ENCODE measurements at regions not wholly inside any gene's neighbourhood (a gene's known extent, or its start where the extent isn't known, plus 50 kb on each side); places are given as distances from the start of the nearest gene placed in this dataset.

DNA sequence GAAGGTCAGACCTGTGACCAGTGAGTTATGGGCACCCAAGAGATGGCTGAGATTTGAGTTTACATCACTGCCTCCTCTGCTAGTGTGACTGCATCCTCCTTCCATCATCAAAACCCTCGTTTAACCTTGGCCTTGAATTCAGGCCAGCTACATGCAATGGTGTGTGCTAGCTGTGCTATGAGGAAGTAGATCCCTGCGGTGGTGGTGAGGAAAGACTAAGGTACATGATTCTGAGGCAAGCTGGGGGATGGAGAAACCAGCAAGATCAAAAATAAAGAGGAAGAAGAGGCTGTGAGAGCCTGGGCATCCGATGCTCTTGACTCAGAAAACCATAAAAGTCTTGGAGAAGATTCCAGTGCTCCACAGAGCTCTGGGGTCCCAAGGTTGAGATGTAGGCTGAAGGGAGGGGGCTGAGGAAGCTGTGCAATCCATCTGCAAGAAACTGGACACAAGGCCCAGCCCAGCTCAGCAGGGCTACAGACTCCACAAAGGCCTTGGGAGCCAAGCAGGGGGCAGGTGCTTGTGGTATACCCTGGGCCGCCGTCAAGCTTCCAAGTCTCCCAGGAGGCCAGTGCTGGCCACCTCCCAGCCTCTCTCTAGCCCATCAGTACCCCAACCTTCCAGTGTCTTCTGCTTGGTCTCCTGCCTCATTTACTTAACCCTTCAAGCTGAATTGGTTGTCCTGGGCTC is 774.8 kb downstream of the VRK1 start:
- no peak overlapping the region for H3K4me3 ChIP-seq (ENCODE audit: low read length)
- TF ChIP-seq CTCF (conservative IDR thresholded peaks at IDR 0.05; ENCODE audit: low read depth, low read length), result no peak
- DNase-seq (ENCODE audit: low read depth), result no peak

DNA sequence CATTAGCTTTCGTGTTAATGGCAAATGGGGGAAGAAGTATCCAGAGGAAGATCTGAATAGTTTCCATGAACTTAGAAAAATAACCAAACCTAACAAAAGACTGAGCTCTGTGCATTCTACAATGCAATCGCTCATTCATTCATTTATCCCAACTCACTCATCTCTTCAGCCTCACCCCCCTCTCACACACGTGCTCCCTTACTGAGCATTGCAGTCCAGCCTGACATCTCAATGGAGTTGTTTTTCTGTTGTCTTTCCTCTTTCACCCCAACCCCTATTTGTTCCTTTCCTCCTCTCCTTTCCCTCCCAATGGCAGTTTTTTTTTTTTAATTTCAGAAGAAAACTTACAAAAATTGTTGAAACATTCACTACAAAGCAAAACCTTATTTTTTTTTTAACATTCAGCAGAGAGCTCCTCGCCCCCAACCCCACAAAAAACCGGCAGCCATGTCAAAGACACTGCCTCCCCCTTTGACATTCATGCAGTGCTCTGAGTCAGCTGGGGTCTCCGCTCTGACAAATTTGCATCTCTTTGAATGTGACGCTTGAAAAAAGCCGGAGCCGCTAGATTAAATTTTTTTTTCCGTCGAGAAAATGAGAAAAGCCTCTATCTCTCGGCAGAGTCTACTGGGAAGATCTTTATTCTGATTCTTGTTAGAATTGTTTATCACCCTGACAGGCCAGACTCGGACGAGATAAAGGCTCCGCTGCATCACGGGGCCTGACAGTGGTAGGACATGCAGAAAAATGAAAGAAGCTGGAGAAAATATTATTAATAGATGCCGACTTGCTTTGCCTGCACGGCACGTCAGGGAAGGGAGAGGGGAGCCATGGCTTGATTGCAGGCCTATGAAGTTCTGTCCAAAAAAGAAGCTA is 775.6 kb downstream of the VRK1 start:
- no peak for DNase-seq (ENCODE audit: low read depth)
- no peak overlapping the region for H3K4me3 ChIP-seq (ENCODE audit: low read length)
- TF ChIP-seq CTCF (conservative IDR thresholded peaks at IDR 0.05; ENCODE audit: low read depth, low read length), result no peak

DNA sequence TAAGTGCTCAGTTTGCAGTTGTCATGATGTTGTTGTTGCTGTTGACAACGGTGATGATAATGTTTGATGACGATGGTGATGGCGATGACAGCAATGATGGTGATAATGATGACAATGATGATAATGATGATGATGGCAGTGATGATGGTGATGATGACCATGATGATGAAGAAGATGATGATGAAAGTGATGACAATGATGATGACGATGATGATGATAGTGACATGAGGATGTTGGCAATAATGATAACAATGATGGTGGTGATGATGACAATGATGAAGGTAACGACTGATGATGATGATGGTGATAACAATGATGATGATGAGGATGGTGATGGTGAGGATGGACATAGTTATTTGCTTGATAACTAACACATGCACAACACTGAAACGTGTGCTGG is 778.5 kb downstream of the VRK1 start:
- no peak overlapping the region for H3K4me3 ChIP-seq (ENCODE audit: low read length)
- no peak for TF ChIP-seq CTCF (conservative IDR thresholded peaks at IDR 0.05; ENCODE audit: low read depth, low read length)
- DNase-seq (ENCODE audit: low read depth), result no peak

DNA sequence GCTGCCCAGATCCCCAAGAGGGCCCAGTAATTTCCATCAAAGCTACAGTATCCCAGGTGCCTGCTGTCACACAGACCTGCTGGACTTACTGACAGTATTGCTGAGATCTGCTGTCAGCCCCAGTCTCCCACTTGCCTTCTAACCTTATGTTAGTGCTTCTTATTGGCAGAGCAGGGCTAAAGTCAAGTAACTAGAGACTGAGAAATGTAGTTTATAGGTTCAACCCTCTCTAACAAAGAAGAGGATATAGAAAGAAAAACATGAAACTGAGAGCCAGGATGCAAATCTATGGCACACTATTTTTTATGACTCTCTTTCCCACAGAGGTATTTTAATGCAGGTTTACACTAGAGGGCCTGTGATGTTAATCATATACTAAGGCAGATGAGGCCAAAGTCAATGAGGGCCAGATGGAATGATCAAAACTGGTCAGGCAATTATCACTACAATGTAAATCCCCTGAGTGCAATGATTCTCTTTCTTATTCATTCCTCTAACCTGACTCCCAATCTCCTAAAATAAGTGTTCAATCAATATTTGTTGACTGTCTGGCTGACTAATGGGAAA is 781.9 kb downstream of the VRK1 start:
- DNase-seq (ENCODE audit: low read depth), result no peak
- H3K4me3 ChIP-seq (ENCODE audit: low read length), result no peak overlapping the region
- no peak for TF ChIP-seq CTCF (conservative IDR thresholded peaks at IDR 0.05; ENCODE audit: low read depth, low read length)

- DNase-seq (ENCODE audit: low read depth), result no peak
- H3K4me3 ChIP-seq (ENCODE audit: low read length), result no peak overlapping the region
- no peak for TF ChIP-seq CTCF (conservative IDR thresholded peaks at IDR 0.05; ENCODE audit: low read depth, low read length)
Observed at GRCh38 chr14:97581016-97581415, 783.8 kb downstream of the VRK1 start.

DNA sequence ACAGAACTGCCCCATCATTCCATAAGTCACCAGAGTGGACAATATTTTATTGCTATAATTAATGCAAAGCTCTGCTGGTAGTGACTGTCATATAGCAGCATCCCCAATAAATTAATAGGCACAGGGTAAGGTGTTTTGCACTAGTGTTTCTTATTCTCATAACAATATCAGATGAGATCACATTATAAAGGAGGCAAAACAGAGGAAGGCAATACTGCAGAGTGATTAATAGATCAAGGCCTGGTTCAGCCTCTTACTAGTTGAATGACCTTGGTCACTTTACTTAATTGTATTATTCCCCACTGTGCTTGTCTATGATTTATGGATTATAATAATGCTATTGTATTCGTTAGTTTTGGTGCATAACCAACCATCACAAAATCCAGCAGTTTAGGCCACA is 784.8 kb downstream of the VRK1 start:
- H3K4me3 ChIP-seq (ENCODE audit: low read length), result no peak overlapping the region
- TF ChIP-seq CTCF (conservative IDR thresholded peaks at IDR 0.05; ENCODE audit: low read depth, low read length), result no peak
- no peak for DNase-seq (ENCODE audit: low read depth)

Measured in retinal pigment epithelial cell (primary cell).